ENCODE measurements at regions not wholly inside any gene's neighbourhood (a gene's known extent, or its start where the extent isn't known, plus 50 kb on each side); places are given as distances from the start of the nearest gene placed in this dataset.

DNA sequence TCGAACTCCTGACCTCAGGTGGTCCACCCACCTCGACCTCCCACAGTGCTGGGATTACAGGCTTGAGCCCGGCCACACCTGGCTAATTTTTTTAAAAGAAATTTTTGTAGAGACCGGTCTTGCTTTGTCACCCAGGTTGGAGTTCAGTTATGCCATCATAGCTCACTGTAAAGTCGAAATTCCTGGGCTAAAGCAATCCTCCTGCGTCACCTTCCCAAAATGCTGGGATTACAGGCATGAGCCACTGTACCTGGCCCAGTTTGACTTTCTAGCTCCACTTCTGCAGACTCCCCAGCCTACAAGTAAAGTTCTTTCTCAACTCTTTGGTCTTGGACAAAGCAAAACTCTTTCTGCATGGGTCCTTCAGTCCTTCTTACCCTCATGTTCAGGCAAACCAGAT lies 214.1 kb downstream of the SKIDA1 start:
- Histone ChIP-seq H3K4me3 (ENCODE audit: low read length) (no peak overlapping the region), H3K4me1 (ENCODE audit: control insufficient read depth, insufficient read depth, low read length) (peaks cover 25% of the 10 kb centered on the region), H3K9me3 (replicated peaks; ENCODE audit: control insufficient read depth, low read depth, low read length) (no peaks in the 10 kb centered on the region), H3K27ac (ENCODE audit: low read length) (no peak overlapping the region), H3K36me3 (ENCODE audit: control insufficient read depth, insufficient read depth, low read length) (no peaks in the 10 kb centered on the region), H3K27me3 (ENCODE audit: control insufficient read depth, insufficient read depth, low read length) (no peaks in the 10 kb centered on the region)
- no peak for DNase-seq
- 91% methylated on average over 5 of the region's 6 CpGs for WGBS (ENCODE audit: insufficient coverage)

- H3K4me1 ChIP-seq (ENCODE audit: control insufficient read depth, insufficient read depth, low read length), result peaks cover 9% of the 10 kb centered on the region
- H3K27me3 ChIP-seq (ENCODE audit: control insufficient read depth, insufficient read depth, low read length), result no peaks in the 10 kb centered on the region
- H3K27ac ChIP-seq (ENCODE audit: low read length), result no peak overlapping the region
- no peaks in the 10 kb centered on the region for H3K36me3 ChIP-seq (ENCODE audit: control insufficient read depth, insufficient read depth, low read length)
- H3K9me3 ChIP-seq (replicated peaks; ENCODE audit: control insufficient read depth, low read depth, low read length), result no peaks in the 10 kb centered on the region
- WGBS (ENCODE audit: insufficient coverage), result 17% methylated on average over 1 of the region's 3 CpGs
- H3K4me3 ChIP-seq (ENCODE audit: low read length), result no peak overlapping the region
- DNase-seq, result no peak
These were observed 216.1 kb downstream of the SKIDA1 start for GRCh38 chr10:21309427-21309826.

GRCh38 chr10:21308946-21309345 lies 216.5 kb downstream of the SKIDA1 start:
- no peaks in the 10 kb centered on the region for H3K9me3 ChIP-seq (replicated peaks; ENCODE audit: control insufficient read depth, low read depth, low read length)
- 56% methylated on average over 2 of the region's 4 CpGs for WGBS (ENCODE audit: insufficient coverage)
- no peak overlapping the region for H3K4me3 ChIP-seq (ENCODE audit: low read length)
- H3K27me3 ChIP-seq (ENCODE audit: control insufficient read depth, insufficient read depth, low read length), result no peaks in the 10 kb centered on the region
- H3K4me1 ChIP-seq (ENCODE audit: control insufficient read depth, insufficient read depth, low read length), result peaks cover 4% of the 10 kb centered on the region
- no peak overlapping the region for H3K27ac ChIP-seq (ENCODE audit: low read length)
- no peak for DNase-seq
- H3K36me3 ChIP-seq (ENCODE audit: control insufficient read depth, insufficient read depth, low read length), result no peaks in the 10 kb centered on the region

GRCh38 chr10:21308018-21308417 lies 217.5 kb downstream of the SKIDA1 start:
- Histone ChIP-seq H3K27me3 (ENCODE audit: control insufficient read depth, insufficient read depth, low read length) (no peaks in the 10 kb centered on the region), H3K9me3 (replicated peaks; ENCODE audit: control insufficient read depth, low read depth, low read length) (no peaks in the 10 kb centered on the region), H3K27ac (ENCODE audit: low read length) (no peak overlapping the region), H3K4me1 (ENCODE audit: control insufficient read depth, insufficient read depth, low read length) (no peaks in the 10 kb centered on the region), H3K4me3 (ENCODE audit: low read length) (no peak overlapping the region), H3K36me3 (ENCODE audit: control insufficient read depth, insufficient read depth, low read length) (no peaks in the 10 kb centered on the region)
- WGBS (ENCODE audit: insufficient coverage), result 100% methylated on average over 1 of the region's 3 CpGs
- DNase-seq, result no peak

- no peak for DNase-seq
- Histone ChIP-seq H3K27me3 (ENCODE audit: control insufficient read depth, insufficient read depth, low read length) (no peaks in the 10 kb centered on the region), H3K27ac (ENCODE audit: low read length) (no peak overlapping the region), H3K4me1 (ENCODE audit: control insufficient read depth, insufficient read depth, low read length) (no peaks in the 10 kb centered on the region), H3K4me3 (ENCODE audit: low read length) (no peak overlapping the region), H3K9me3 (replicated peaks; ENCODE audit: control insufficient read depth, low read depth, low read length) (no peaks in the 10 kb centered on the region), H3K36me3 (ENCODE audit: control insufficient read depth, insufficient read depth, low read length) (no peaks in the 10 kb centered on the region)
- WGBS (ENCODE audit: insufficient coverage), result 86% methylated on average over 1 of the region's 2 CpGs
These were observed 220.9 kb downstream of the SKIDA1 start for GRCh38 chr10:21304608-21305007.

GRCh38 chr10:21304198-21304597 lies 221.3 kb downstream of the SKIDA1 start:
- Histone ChIP-seq H3K27ac (ENCODE audit: low read length) (no peak overlapping the region), H3K4me3 (ENCODE audit: low read length) (no peak overlapping the region), H3K9me3 (replicated peaks; ENCODE audit: control insufficient read depth, low read depth, low read length) (no peaks in the 10 kb centered on the region), H3K4me1 (ENCODE audit: control insufficient read depth, insufficient read depth, low read length) (no peaks in the 10 kb centered on the region), H3K36me3 (ENCODE audit: control insufficient read depth, insufficient read depth, low read length) (no peaks in the 10 kb centered on the region), H3K27me3 (ENCODE audit: control insufficient read depth, insufficient read depth, low read length) (no peaks in the 10 kb centered on the region)
- DNase-seq, result no peak
- WGBS (ENCODE audit: insufficient coverage), result 69% methylated on average over 3 of the region's 5 CpGs

DNA sequence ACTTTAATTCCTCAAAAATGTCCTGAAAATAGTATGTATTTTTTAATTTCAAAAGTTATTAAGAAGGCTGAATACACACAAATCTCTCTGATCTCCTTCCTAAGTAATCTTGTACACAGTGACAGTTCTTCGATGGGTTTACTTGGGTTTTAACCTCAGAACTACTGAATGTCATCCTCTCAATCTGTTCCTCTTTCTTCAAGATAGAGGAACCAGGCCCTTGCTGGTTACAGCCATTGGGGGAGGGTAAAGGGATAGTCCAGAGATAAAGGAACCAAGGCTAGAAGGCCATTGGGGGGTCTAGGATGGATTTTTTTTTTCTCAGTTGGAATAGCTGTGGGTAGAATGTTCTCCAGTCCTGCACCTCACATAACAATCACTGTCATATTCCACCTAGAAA lies 224.9 kb downstream of the SKIDA1 start:
- Histone ChIP-seq H3K27ac (ENCODE audit: low read length) (no peak overlapping the region), H3K4me3 (ENCODE audit: low read length) (no peak overlapping the region), H3K4me1 (ENCODE audit: control insufficient read depth, insufficient read depth, low read length) (no peaks in the 10 kb centered on the region), H3K9me3 (replicated peaks; ENCODE audit: control insufficient read depth, low read depth, low read length) (no peaks in the 10 kb centered on the region), H3K36me3 (ENCODE audit: control insufficient read depth, insufficient read depth, low read length) (no peaks in the 10 kb centered on the region), H3K27me3 (ENCODE audit: control insufficient read depth, insufficient read depth, low read length) (no peaks in the 10 kb centered on the region)
- DNase-seq, result peak; percentile 43
- WGBS (ENCODE audit: insufficient coverage), result no CpG with 5 or more reads among the region's 1 CpG

GRCh38 chr10:21299330-21299729 lies 226.2 kb downstream of the SKIDA1 start:
- 77% methylated on average over 4 of the region's 7 CpGs for WGBS (ENCODE audit: insufficient coverage)
- H3K36me3 ChIP-seq (ENCODE audit: control insufficient read depth, insufficient read depth, low read length), result no peaks in the 10 kb centered on the region
- H3K4me1 ChIP-seq (ENCODE audit: control insufficient read depth, insufficient read depth, low read length), result no peaks in the 10 kb centered on the region
- no peak overlapping the region for H3K4me3 ChIP-seq (ENCODE audit: low read length)
- DNase-seq, result no peak
- no peak overlapping the region for H3K27ac ChIP-seq (ENCODE audit: low read length)
- no peaks in the 10 kb centered on the region for H3K27me3 ChIP-seq (ENCODE audit: control insufficient read depth, insufficient read depth, low read length)
- no peaks in the 10 kb centered on the region for H3K9me3 ChIP-seq (replicated peaks; ENCODE audit: control insufficient read depth, low read depth, low read length)

- no peaks in the 10 kb centered on the region for H3K27me3 ChIP-seq (ENCODE audit: control insufficient read depth, insufficient read depth, low read length)
- H3K9me3 ChIP-seq (replicated peaks; ENCODE audit: control insufficient read depth, low read depth, low read length), result no peaks in the 10 kb centered on the region
- no peaks in the 10 kb centered on the region for H3K36me3 ChIP-seq (ENCODE audit: control insufficient read depth, insufficient read depth, low read length)
- no peak overlapping the region for H3K4me3 ChIP-seq (ENCODE audit: low read length)
- no peak overlapping the region for H3K27ac ChIP-seq (ENCODE audit: low read length)
- H3K4me1 ChIP-seq (ENCODE audit: control insufficient read depth, insufficient read depth, low read length), result peaks cover 2% of the 10 kb centered on the region
- DNase-seq, result no peak
- no CpG with 5 or more reads among the region's 2 CpGs for WGBS (ENCODE audit: insufficient coverage)
These were observed 226.8 kb downstream of the SKIDA1 start for GRCh38 chr10:21298701-21299100.

DNA sequence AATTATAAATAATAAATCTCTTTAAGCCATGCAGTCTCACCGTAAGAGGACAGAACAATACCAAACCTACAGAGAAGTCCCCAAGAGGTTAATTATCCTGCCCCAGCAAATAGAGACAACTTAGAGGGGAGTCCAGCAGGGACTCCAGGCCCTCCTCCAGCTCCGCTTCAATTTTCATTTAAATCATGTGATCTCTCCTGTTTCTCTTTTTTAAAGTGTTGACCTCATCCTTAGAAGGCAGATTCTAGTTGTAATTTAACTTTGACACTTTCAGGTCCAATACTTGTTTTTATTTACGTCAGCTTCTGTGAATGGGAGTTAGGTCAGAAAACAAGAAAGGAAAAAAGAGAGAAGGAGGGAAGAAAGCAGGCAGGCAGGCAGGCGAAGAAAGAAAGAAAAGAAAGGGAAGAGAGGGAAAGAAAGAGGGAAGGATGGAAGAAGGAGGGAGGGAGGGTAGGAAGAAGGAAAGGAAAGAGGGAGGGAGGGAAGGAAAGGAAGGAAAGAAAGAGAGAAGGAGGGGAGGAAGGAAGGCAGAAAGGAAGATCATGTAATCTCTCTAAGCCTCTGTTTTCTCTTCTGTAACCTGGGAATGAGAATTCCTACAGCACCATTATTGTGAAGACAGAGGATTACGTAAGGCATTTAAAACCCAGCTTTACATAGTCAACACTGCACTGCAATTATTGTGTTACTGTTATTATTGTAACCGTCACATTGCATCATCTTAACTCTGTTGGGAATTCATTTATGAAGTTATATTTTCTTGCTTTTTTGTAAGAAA lies 227.7 kb downstream of the SKIDA1 start:
- Histone ChIP-seq H3K27ac (ENCODE audit: low read length) (no peak overlapping the region), H3K27me3 (ENCODE audit: control insufficient read depth, insufficient read depth, low read length) (no peaks in the 10 kb centered on the region), H3K9me3 (replicated peaks; ENCODE audit: control insufficient read depth, low read depth, low read length) (no peaks in the 10 kb centered on the region), H3K36me3 (ENCODE audit: control insufficient read depth, insufficient read depth, low read length) (no peaks in the 10 kb centered on the region), H3K4me1 (ENCODE audit: control insufficient read depth, insufficient read depth, low read length) (peaks cover 4% of the 10 kb centered on the region), H3K4me3 (ENCODE audit: low read length) (no peak overlapping the region)
- DNase-seq, result no peak
- WGBS (ENCODE audit: insufficient coverage), result 56% methylated on average over 2 of the region's 6 CpGs
